ENCODE measurements at regions not wholly inside any gene's neighbourhood (a gene's known extent, or its start where the extent isn't known, plus 50 kb on each side); places are given as distances from the start of the nearest gene placed in this dataset.

DNA sequence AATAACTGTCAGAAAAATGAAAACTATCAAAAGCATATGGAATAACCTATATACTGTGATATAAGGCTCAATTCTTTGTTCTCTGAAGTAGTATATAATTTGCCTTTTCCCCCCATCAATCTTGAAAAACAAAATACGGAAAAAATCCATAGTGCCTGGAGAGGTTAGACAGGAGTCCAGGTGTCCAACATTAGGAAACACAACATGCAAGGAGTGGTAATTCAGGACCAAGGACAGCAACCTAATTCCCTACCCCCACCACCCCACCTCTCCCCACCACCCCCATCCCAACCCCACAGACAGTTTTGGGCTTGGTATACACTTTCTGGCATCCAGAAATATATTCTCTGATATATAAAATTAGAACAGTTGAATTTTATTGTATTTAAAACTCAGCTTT lies 55.1 kb upstream of the SLC25A26 start:
- no peak for DNase-seq (ENCODE audit: low spot score)
- no peak for FAIRE-seq

DNA sequence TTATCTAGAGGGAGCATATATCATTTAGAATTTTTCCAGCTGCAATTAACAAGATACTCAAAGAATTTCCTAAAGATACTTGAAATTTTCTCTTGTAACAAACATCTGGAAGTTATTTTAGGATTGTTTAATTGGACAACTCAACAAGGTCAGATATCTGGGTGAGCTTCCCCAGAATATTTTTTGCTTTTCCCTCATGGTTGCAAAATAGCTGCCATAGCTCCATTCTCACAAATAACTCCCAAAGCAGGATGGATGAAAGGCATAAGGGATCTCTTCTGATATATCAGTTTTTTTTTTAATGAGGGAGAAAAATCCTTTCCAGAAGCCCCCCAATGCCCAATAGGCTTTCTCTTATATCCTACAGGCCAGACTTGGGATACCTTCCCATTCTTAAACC lies 56.6 kb upstream of the SLC25A26 start:
- FAIRE-seq (no peak), DNase-seq (ENCODE audit: low spot score) (no peak)

DNA sequence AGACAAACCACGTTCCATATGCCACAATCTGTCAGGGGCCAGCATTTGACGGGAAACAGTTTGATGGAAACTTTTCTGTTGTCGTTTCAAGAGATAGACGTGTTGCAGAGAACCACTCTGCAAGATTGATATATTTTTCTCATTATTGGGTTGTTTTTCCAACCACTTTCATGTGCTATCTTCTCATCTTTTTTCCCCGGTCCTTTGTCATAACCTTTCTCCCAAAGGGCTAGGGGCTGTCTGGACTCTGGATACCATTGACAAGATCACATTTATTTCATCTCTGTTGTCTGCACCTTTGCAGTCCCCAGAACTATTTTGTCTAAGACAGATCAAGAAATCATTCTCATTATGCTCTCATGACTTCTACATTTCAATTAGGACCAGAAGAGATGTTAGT lies 57.6 kb upstream of the SLC25A26 start:
- no peak for FAIRE-seq

DNA sequence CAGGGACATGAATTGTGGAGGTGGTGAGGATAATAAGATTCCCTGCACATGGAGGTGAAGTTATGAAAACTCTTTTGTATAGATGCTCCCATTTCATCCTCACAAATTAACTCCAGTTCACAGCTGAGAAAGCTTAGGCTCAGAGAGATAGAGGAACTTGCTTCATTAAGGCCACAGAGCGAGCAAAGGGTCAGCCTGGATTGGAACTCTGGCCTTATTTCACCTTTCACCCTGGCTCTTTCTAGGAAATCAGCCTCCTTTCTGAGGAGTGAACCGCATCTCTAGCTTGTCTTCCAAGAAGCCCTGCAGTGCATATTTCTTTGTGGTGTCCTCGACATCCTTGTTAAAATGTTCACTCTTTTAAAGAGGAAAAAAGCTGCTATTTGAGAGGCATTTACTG lies 58.0 kb upstream of the SLC25A26 start:
- no peak for DNase-seq (ENCODE audit: low spot score)
- no peak for FAIRE-seq

More for the DNA sequence above, 57.6 kb upstream of the SLC25A26 start:
- no peak for DNase-seq (ENCODE audit: low spot score)

DNA sequence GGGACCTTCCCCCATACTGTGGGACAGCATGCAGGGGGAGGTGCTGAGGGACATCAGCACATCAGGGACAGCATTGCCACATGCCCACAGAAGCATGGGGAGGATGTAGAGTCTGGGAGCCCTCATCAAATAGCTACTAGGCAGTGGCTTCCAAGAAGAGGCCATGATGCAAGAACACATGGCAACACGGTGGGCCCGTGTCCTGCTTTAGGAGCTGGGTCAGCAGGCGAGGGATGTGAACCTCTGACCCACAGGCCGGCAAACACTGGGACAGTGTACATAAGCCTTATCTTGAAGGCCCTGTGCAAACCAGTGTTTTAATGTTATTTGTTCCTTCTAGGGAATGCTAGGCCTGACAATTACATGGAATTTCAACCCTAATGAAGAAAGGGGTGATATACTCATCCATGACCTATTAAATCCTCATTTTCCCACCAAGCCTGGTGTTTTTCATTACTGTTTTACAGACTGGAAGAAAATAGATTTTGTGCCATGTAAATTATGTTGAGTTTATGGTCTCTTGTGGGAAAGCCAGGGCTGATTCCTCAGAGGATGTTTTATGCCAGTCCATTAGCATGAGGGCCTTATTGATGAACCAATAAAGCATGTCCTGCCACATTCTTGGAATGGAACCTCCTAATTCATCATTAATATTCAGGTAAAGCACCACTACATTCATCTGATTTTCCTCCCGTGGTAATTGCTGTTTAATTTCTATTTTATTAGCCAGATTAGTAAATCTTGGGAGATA lies 61.7 kb upstream of the SLC25A26 start:
- FAIRE-seq (no peak), DNase-seq (ENCODE audit: low spot score) (no peak)

DNA sequence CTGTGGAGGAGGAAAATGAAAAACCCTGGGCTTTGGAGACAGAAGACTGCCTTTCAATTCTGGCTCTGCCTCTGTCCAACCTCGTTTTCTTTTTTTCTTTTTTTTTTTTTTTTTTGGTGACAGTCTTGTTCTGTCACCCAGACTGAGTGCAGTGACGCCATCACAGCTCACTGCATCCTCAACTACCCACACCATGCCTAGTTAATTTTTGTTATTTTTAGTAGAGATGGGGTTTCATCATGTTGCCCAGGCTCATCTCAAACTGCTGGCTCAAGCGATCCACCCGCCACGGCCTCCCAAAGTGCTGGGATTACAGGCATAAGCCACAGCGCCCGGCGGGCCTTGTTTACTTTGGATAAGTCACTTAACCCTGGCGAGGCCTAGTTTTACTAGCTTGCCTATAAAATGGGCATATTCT lies 66.3 kb upstream of the SLC25A26 start:
- DNase-seq (ENCODE audit: low spot score) (no peak), FAIRE-seq (no peak)

DNA sequence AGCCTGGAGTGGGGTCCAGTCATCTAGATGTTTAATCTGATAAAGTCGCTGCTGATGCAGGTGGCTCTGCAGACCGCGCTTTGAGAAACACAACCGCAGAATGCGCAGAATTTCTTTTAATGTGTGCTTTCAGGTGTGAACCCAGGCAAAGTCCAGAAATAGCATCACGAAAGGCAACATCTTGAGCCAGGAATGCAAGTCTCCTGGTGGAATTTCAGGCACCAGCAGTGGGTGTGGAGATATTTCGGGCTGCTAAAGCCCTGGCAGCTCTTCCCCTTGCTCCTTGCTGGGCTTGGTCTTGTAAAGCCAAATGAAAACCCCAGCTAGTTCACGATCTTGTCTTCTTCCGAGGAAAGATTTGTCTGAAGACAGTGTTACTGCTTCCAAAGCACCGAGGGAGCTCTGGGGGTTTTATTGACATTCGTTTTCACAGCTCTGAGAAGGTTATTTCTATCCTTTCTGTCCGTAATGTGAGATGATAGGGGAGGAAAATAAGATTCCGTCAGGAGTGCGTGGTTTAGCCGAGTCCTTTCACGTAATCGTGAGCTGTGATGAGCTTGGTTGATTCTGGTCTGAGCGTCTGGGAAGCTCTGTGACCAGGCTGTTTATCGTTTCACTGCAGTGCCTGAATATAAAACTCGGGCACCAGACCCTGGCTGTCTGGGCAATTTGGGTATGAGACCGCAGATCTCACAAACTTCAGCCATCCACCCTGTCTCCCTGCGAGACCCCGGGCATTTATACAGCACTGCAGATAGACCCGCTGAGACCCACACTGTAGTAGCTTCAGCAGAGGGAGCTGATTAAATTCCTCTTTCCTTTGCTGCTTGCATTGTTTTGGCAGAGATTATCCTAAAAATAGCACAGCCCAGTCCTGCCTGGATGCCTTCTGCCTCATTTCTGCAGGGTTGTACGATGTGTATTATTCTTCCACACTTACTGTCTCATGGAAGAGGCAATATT lies 67.0 kb upstream of the SLC25A26 start:
- DNase-seq (ENCODE audit: low spot score) (no peak), FAIRE-seq (no peak)

DNA sequence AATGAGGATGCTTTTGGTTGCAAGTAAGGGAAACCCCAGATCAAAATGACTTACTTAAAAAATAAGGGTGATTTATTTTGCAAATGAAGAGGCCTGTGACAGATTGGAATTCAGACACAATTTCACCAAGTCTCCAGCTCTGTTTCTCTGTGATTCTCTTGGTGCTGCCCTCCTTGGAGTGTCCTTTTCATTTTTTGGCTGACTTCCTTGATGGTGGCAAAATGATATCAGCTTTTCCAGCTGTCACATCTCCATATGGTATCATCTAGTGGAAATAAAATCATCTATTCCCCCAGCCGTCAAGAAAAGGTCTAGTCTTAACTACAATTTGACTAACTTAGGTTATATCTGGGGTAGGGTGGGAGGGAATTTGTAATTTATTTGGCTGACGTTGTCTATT lies 68.5 kb upstream of the SLC25A26 start:
- DNase-seq (ENCODE audit: low spot score): no peak
- no peak for FAIRE-seq

DNA sequence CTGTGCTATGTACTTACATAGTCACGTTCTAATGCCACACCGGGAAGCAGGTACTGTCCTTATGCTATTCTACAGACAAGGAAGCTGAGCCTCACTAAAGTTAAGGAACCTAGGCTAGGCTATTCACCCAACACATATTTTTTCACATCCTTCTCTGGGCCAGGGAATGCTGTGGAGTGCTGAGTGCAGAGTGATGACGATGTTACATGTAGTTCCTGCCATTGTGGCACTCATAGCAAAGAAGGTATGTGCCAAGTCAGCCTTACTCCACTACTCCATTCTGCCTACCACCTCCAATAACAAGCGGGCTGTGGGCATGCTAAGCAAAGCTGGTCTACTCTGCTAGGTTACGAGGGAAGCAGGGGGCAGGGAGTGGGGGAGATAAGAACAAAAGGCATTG lies 69.8 kb upstream of the SLC25A26 start:
- DNase-seq (ENCODE audit: low spot score): no peak
- no peak for FAIRE-seq

DNA sequence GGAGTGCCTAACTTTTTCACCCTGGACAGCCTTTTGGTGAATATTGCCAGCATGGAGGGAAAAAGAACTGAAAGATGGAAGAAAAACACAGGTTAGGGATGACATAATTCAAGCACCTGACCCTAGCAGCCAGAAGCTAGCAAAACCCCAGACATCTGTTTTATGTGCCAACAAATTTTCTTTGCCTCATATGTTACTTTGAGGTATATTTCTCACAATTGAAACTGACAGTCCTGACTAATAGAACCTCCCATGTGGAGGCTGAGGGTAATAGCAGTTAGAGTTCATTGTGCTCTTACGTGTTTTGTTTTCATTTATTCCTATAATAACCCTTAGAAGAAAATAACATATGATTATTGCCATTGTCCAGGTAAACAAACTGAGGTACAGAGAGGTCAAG lies 71.5 kb upstream of the SLC25A26 start:
- FAIRE-seq (no peak), DNase-seq (ENCODE audit: low spot score) (no peak)

DNA sequence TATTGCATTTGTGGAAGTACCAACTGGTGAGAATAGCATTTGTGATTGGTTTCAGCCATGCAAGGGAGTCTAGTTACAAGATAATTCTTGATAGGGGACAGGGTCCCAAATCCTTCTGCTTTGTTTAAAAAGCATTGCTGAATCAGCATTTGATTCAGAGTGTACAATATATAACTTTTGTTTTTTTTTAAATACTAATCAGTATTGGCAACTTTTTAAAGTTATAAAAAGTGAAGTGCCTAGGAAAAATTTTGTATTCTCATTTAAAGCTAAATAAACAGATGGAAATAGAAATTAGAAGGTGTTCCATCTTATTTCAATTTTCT lies 75.4 kb upstream of the SLC25A26 start:
- FAIRE-seq: no peak
- DNase-seq (ENCODE audit: low spot score): no peak

DNA sequence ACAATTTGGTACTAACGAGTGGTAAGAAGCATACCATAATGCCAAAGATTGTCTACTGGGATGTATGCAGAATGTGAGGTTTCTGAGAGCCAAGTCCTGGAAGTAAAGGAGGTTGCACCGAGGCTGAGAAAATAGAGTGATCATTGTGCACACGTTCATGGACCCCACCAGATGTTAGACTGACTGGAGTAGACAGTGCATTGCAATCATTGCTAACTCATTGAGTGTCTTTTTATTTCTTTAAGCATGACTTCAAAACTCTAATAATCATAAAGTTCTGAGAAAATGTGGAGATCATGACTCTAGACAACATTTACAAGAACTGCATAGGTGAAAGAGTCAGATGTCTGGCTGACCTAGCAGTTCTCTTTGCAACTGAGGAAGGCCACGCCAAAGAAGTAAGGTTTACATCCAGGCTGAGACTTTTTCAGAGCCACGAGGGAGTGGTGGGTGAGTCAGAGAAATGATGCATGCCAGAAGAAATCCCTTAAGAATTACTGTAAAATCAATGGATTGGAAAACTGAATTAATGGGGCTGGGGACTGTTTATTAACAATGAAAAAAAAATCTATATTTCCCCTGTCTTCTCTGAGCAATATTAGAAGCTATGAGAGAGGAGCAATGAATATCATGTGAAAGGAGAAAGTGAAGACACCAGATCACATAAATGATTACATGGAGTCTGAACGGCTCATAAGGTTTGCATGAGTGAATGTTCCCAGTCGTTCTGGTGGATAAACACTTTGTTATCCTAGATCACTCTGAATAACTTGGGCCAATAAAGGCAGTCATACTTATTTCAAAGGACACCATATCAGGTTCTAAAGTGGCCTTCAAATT lies 76.0 kb upstream of the SLC25A26 start:
- no peak for DNase-seq (ENCODE audit: low spot score)
- peak; percentile 82 for FAIRE-seq

DNA sequence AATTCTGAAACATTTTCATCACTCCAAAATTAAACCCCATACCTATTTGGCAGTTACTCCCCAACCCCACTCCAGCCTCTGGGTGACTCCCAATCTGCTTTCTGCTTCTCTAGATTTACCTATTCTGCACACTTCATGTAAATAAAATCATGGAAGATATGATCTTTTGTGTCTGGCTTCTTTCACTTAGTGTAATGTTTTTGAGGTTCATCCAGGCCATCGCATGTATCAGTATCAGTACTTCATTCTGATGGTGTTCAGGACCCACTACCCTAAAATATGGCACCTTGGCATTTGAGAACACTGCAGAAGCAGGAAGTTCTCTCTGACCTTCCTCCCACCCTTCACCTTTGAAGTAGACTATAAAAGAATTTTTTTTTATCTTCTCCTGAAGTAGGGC lies 78.7 kb upstream of the SLC25A26 start:
- DNase-seq (ENCODE audit: low spot score): no peak
- no peak for FAIRE-seq

DNA sequence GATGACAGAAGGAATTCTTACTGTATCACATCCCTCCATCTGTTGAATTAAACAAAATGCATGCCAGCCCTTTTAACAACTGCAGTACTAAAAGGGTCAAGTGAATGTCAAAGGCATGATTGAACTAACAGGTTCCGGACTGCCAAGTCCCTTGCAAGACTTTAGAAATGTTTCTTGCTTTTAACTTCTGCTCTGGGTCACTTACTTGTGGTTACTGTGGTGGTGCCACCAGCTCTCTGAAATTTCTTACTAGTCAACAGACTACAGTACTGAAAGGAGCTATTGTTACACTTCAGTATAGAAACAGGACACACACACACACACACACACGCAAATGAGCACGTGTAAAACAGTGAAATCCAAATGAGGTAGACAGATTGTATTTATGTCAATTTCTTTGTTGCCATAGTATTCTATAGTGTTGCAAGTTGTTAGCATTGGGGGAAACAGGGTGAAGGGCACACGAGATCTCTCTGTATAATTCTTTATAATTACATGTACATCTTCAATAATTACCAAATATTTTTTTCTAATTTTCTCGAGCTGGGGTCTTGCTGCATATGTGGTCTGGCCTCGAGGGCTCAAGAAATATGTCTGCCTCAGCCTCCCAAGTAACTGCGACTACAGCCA lies 79.9 kb upstream of the SLC25A26 start:
- no peak for FAIRE-seq
- DNase-seq (ENCODE audit: low spot score): no peak

DNA sequence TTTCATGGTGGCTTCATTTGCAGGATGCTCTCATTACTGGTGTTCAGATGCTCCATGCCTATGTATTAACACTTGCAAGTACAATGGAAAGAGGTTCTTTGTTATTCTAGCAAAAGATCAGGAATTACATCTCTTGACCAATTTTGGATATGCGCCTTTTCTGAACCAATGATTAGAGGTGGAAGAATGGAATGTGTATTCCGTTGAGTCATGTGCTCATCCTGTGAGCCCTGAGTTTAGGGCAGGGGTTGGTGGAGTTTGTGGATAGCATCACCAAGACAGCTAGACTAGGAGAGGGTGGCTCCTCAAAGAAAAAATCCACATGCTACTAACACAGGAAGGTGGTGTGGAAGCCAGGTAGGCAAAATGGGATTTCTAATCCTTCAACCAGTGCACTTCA lies 80.7 kb upstream of the SLC25A26 start:
- DNase-seq (ENCODE audit: low spot score) (no peak), FAIRE-seq (no peak)

DNA sequence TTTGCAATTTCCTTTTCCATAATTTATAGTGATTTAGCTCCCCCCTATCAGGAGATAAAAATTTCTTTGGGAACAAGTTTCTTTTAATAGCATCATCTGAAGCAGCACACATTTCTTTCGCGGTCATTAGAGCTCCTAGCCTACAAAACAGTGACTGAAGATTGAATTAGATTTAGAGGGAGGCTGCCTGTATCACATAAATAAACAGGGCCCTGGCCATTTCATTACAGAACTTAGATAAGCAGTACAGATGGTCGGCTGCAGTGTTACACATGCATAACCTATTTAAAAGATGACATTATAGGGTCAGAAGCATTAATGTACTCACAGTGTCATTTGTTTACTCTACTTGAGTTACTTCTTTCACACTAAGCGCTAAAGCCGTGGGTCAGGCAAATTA lies 81.4 kb upstream of the SLC25A26 start:
- no peak for FAIRE-seq
- DNase-seq (ENCODE audit: low spot score): no peak

DNA sequence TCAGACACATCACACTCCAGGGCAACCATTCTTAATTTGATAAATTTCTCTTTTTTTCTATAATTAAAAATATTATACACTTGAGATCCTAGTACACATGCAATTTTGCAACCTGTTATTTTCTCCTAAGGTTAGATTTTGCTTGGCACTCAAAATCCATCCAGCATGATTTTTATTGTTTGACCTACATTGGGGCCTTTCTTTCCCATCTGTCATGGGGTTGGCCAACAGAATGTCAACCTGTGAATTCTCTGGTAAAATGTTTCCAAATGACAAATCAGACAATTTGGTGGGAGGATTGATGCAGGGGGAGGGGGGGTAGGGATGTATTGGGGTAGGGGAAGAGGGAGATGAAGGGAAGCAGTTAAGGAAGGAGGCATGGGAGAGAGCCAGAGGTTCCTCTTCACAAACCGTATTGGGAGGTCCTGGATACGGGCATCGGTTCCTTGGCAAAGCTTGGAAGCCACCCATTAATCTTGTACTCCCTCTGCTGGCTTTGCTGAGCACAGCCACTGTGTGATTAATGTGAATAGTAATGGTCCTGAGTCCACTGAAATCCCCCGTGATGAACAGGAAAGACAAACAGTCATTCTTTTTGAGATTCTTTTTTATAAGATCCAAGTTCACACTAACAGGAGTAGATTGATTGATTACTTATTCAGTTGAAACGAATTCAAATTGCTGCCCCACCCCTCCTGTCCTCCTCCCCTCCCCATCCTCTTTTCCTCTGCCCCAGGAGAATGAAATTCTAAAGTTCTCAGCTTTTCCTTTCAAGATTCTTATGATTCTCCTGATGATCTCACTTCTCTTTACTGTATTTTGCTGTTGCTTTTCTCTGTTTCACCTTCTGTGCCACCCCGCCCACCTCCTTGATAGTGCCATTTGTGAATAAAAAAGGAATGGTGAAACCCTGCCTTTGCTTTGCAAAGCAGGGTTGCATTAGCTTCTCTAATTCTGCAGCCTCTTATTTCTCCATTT lies 82.2 kb upstream of the SLC25A26 start:
- peak; percentile 33 for DNase-seq (ENCODE audit: low spot score)
- no peak for FAIRE-seq

DNA sequence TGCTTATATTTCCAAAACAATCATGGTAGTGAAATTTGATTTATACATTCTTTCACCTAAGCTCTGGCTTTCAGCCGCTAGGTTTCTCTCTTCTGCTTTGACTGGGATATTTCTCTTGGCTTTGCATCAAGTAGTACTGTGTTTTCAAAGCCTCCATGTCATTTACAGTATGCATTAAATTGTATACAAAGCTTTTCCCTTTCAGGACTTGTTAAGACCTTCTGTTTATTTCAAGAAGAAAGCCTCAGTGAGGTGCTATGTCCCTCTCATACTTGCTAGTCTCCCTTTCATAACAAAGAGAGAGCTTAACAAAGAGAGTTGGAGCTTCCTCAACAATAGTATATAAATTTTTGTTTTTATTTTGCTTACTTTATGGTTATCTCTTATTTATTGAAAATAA lies 84.2 kb upstream of the SLC25A26 start:
- no peak for FAIRE-seq
- DNase-seq (ENCODE audit: low spot score): no peak

DNA sequence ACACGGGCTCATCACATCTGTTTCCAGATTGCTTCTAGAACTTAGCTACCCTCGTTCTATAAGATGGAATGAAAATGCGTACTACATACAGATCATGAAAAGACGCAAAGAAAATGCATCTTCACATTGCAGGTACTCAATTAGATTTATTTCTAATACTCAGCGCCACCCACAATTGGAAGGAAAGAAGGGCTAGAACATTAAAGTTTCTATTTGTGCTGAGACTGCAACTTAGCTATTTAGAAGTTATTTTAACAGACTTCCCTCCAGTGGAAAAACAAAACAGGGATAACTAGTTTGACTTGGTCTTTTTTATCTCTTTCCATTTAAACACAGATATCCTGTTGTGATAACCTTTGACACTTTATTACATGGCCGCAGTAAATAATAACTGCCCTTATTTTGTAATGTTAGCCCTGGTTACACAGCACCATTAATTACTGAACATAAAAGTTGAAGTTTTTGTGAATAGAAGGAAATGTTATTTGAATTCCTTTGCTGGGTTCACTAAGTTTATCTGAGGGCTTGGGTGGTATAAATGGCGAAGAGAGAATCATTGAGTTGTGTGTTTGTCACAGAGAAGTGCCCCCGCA lies 86.9 kb upstream of the SLC25A26 start:
- FAIRE-seq: no peak
- DNase-seq (ENCODE audit: low spot score): no peak

Data from RCC 7860 (cell line).